H1 (cell line): ENCODE measurements at regions not wholly inside any gene's neighbourhood (a gene's known extent, or its start where the extent isn't known, plus 50 kb on each side); places are given as distances from the start of the nearest gene placed in this dataset.

Source experiments
- CTCF ChIA-PET: fragments of 300-600 bp; sonication (Branson Sonifier 250); formaldehyde crosslinking; loops from one replicate; lab custom pipeline; 2021; ENCODE audit not compliant: partially characterized antibody; lab: Charles Lee
- POLR2A ChIA-PET: fragments of 300-600 bp; sonication (Branson Sonifier 250); formaldehyde crosslinking; loops from one replicate; lab custom pipeline; 2021; ENCODE audit warnings: inconsistent platforms; ENCODE audit not compliant: partially characterized antibody; lab: Charles Lee
- DNase-seq, 2 experiments: peaks; one replicate each; pipeline versions ENCODE4 v3.0.0 to v3.0.0-alpha.2; 2010 to 2022; ENCODE audit warnings: low spot score in 2 of 2, low read depth in 1 of 2, mixed read lengths in 1 of 2
- FAIRE-seq: peaks from 2 replicates; lab custom pipeline; 2011; peaks lifted over from hg19 to GRCh38; lab: Jason Lieb, UNC
- H2AFZ ChIP-seq: 2 replicates; pipeline ENCODE4 v1.8.1; 2012; ENCODE audit warnings: low read length, inconsistent platforms
- H2AK5ac ChIP-seq: 2 replicates; pipeline ENCODE4 v1.6.1; 2013; ENCODE audit warnings: low read depth, low read length
- H2BK120ac ChIP-seq: replicated peaks from 2 replicates; pipeline ENCODE3; 2013; ENCODE audit warnings: low read depth, low read length, inconsistent platforms
- H2BK12ac ChIP-seq: 2 replicates; pipeline ENCODE4 v1.6.1; 2013; ENCODE audit warnings: low read depth, low read length
- H2BK15ac ChIP-seq: 2 replicates; pipeline ENCODE4 v1.6.1; 2013; ENCODE audit warnings: low read length
- H2BK20ac ChIP-seq: 2 replicates; pipeline ENCODE4 v1.6.1; 2013; ENCODE audit warnings: low read length
- H2BK5ac ChIP-seq: 2 replicates; pipeline ENCODE4 v1.6.1; 2013; ENCODE audit warnings: low read depth, low read length
- H3K14ac ChIP-seq: 2 replicates; pipeline ENCODE4 v1.6.1; 2013; ENCODE audit warnings: inconsistent platforms; ENCODE audit not compliant: insufficient read length
- H3K18ac ChIP-seq: 2 replicates; pipeline ENCODE4 v1.6.1; 2013; ENCODE audit warnings: low read length; ENCODE audit errors: extremely low read depth
- H3K23ac ChIP-seq: 2 replicates; pipeline ENCODE4 v1.6.1; 2013; ENCODE audit warnings: inconsistent platforms; ENCODE audit not compliant: insufficient read length
- H3K23me2 ChIP-seq: 2 replicates; pipeline ENCODE4 v1.6.1; 2013; ENCODE audit warnings: low read depth, low read length
- H3K27ac ChIP-seq: 2 replicates; pipeline ENCODE4 v1.6.1; 2011; ENCODE audit warnings: low read depth, low read length, inconsistent platforms
- H3K27me3 ChIP-seq, 4 experiments: replicated peaks in 1 of 4; 1 replicate in 1 of 4; 2 replicates in 3 of 4; pipeline versions ENCODE4 v1.6.1 to v1.8.1; 2011 to 2013; ENCODE audit warnings: low read length in 3 of 4, mild to moderate bottlenecking in 3 of 4, inconsistent platforms in 2 of 4, mixed read lengths in 2 of 4, moderate library complexity in 1 of 4; ENCODE audit not compliant: control insufficient read depth in 3 of 4, insufficient read depth in 3 of 4; ENCODE audit errors: extremely low read depth in 1 of 4
- H3K36me3 ChIP-seq, 4 experiments: 2 replicates each; pipeline versions ENCODE4 v1.6.1 to v1.8.1; 2011 to 2013; ENCODE audit warnings: mild to moderate bottlenecking in 4 of 4, low read length in 3 of 4, moderate library complexity in 2 of 4, control low read depth in 1 of 4, inconsistent platforms in 1 of 4; ENCODE audit not compliant: insufficient read depth in 4 of 4, control insufficient read depth in 2 of 4
- H3K4ac ChIP-seq: replicated peaks from 2 replicates; pipeline ENCODE3; 2013; ENCODE audit warnings: low read length, low read depth, mixed read lengths, inconsistent platforms; ENCODE audit not compliant: insufficient read length
- H3K4me1 ChIP-seq, 4 experiments: replicated peaks in 1 of 4; 1 replicate in 1 of 4; 2 replicates in 3 of 4; pipeline versions ENCODE4 v1.6.1 to v1.8.1; 2011 to 2013; ENCODE audit warnings: low read length in 3 of 4, inconsistent platforms in 2 of 4, mixed read lengths in 1 of 4; ENCODE audit not compliant: insufficient read depth in 4 of 4, control insufficient read depth in 3 of 4
- H3K4me2 ChIP-seq, 2 experiments: 2 replicates each; pipeline versions ENCODE4 v1.6.1 to v1.8.1; 2011 to 2013; ENCODE audit warnings: low read depth in 2 of 2, low read length in 2 of 2, control low read depth in 1 of 2, inconsistent platforms in 1 of 2, mild to moderate bottlenecking in 1 of 2; ENCODE audit not compliant: insufficient read depth in 1 of 2
- H3K4me3 ChIP-seq, 4 experiments: fragments of 200-600, 300-600 bp in 1 of 4; sonication (generic), shearing (Covaris generic), sonication (Bioruptor Twin) in 1 of 4; 2 replicates each; pipeline versions ENCODE4 v1.5.1 to v1.8.1; 2011 to 2016; ENCODE audit warnings: low read length in 4 of 4, low read depth in 3 of 4, control low read depth in 2 of 4, inconsistent platforms in 2 of 4, mild to moderate bottlenecking in 2 of 4, mixed read lengths in 1 of 4, moderate library complexity in 1 of 4; ENCODE audit not compliant: insufficient read depth in 2 of 4; ENCODE audit errors: extremely low read depth in 1 of 4
- H3K56ac ChIP-seq: replicated peaks from 2 replicates; pipeline ENCODE3; 2013; ENCODE audit warnings: low read depth, mild to moderate bottlenecking, mixed read lengths, low read length, inconsistent platforms; ENCODE audit not compliant: insufficient read length
- H3K79me1 ChIP-seq: 2 replicates; pipeline ENCODE4 v1.6.1; 2013; ENCODE audit warnings: low read depth, low read length, control low read depth
- H3K79me2 ChIP-seq, 2 experiments: 2 replicates each; pipeline versions ENCODE4 v1.6.1 to v1.8.1; 2012 to 2013; ENCODE audit warnings: low read length in 2 of 2, mild to moderate bottlenecking in 2 of 2, inconsistent platforms in 1 of 2; ENCODE audit not compliant: insufficient read depth in 2 of 2, control insufficient read depth in 1 of 2
- H3K9ac ChIP-seq, 4 experiments: replicated peaks in 1 of 4; 1 replicate in 1 of 4; 2 replicates in 3 of 4; pipeline versions ENCODE4 v1.6.1 to v1.8.1; 2011 to 2013; ENCODE audit warnings: low read depth in 3 of 4, low read length in 3 of 4, control low read depth in 2 of 4, mild to moderate bottlenecking in 2 of 4, moderate library complexity in 2 of 4, inconsistent platforms in 1 of 4; ENCODE audit errors: extremely low read depth in 1 of 4
- H3K9me3 ChIP-seq, 2 experiments: 2 replicates each; pipeline versions ENCODE4 v1.6.1 to v1.8.1; 2012 to 2013; ENCODE audit warnings: mild to moderate bottlenecking in 2 of 2, moderate library complexity in 2 of 2, control low read depth in 1 of 2, inconsistent platforms in 1 of 2, low read depth in 1 of 2, low read length in 1 of 2, mixed read lengths in 1 of 2; ENCODE audit not compliant: insufficient read depth in 2 of 2
- H4K20me1 ChIP-seq, 2 experiments: replicated peaks in 1 of 2; 2 replicates each; pipeline versions ENCODE3 to v1.8.1; 2011 to 2013; ENCODE audit warnings: inconsistent platforms in 2 of 2, low read length in 2 of 2, mild to moderate bottlenecking in 1 of 2; ENCODE audit not compliant: insufficient read depth in 2 of 2, control insufficient read depth in 1 of 2
- H4K5ac ChIP-seq: 2 replicates; pipeline ENCODE4 v1.6.1; 2013; ENCODE audit warnings: low read length, low read depth, mixed read lengths, inconsistent platforms; ENCODE audit not compliant: insufficient read length
- H4K8ac ChIP-seq: 2 replicates; pipeline ENCODE4 v1.8.0; 2013; ENCODE audit warnings: mild to moderate bottlenecking, moderate library complexity, low read length, inconsistent platforms; ENCODE audit not compliant: insufficient read depth; ENCODE audit errors: extremely low read depth
- H4K91ac ChIP-seq: replicated peaks from 2 replicates; pipeline ENCODE3; 2013; ENCODE audit warnings: low read length, mixed read lengths, inconsistent platforms; ENCODE audit not compliant: insufficient read length
- ASH2L ChIP-seq: fragments of 200-600, 300-600 bp; sonication (generic); IDR thresholded peaks from one replicate; pipeline ENCODE4 v1.7.1; 2017; ENCODE audit warnings: low read length
- BACH1 ChIP-seq: IDR thresholded peaks from 2 replicates; pipeline ENCODE4 v1.6.1; 2012; ENCODE audit warnings: low read length, improper control_type of control experiment
- CBX5 ChIP-seq: fragments of 300-800, 300-1000 bp; sonication (generic); IDR thresholded peaks from 2 replicates; pipeline ENCODE4 v1.7.1; 2016; ENCODE audit warnings: antibody characterized with exemption, low read length, low read depth
- EGR1 ChIP-seq: IDR thresholded peaks from 2 replicates; pipeline ENCODE4 v1.6.1; 2011; ENCODE audit warnings: low read depth, low read length, borderline replicate concordance
- GABPA ChIP-seq: IDR thresholded peaks from 2 replicates; pipeline ENCODE4 v1.6.1; 2011; ENCODE audit warnings: mild to moderate bottlenecking, low read length, moderate library complexity, borderline replicate concordance; ENCODE audit not compliant: insufficient read depth
- JUND ChIP-seq: IDR thresholded peaks from 2 replicates; pipeline ENCODE4 v1.6.1; 2011; ENCODE audit warnings: mild to moderate bottlenecking, improper control_type of control experiment, low read length
- KDM5A ChIP-seq: fragments of 200-600 bp; IDR thresholded peaks from 2 replicates; pipeline ENCODE4 v1.7.1; 2012; ENCODE audit warnings: mild to moderate bottlenecking, low read length, inconsistent platforms, mixed read lengths
- NRF1 ChIP-seq: IDR thresholded peaks from 2 replicates; pipeline ENCODE4 v1.6.1; 2011; ENCODE audit warnings: mild to moderate bottlenecking, low read depth, low read length, improper control_type of control experiment
- POLR2A ChIP-seq, 2 experiments: IDR thresholded peaks; 1 replicate in 1 of 2; 2 replicates in 1 of 2; pipeline ENCODE4 v1.6.1; 2011; ENCODE audit warnings: low read depth in 2 of 2, low read length in 2 of 2, mild to moderate bottlenecking in 2 of 2; ENCODE audit errors: control extremely low read depth in 1 of 2
- POLR2AphosphoS5 ChIP-seq: IDR thresholded peaks from 2 replicates; pipeline ENCODE4 v1.6.1; 2011; ENCODE audit warnings: low read depth, low read length
- POU5F1 ChIP-seq: IDR thresholded peaks from 2 replicates; pipeline ENCODE4 v1.6.1; 2011; ENCODE audit warnings: low read depth, mild to moderate bottlenecking, low read length, moderate library complexity
- RNF2 ChIP-seq: fragments of 200-900, 300-1000 bp; sonication (generic); IDR thresholded peaks from 2 replicates; pipeline ENCODE4 v1.7.1; 2016; ENCODE audit warnings: borderline replicate concordance, low read depth, mild to moderate bottlenecking, antibody characterized with exemption, low read length; ENCODE audit not compliant: poor library complexity, severe bottlenecking; ENCODE audit errors: missing control alignments
- SIRT6 ChIP-seq: IDR thresholded peaks from one replicate; pipeline ENCODE4 v1.7.1; 2012; ENCODE audit warnings: low read length, inconsistent platforms
- SIX5 ChIP-seq: IDR thresholded peaks from 2 replicates; pipeline ENCODE4 v1.6.1; 2011; ENCODE audit warnings: mild to moderate bottlenecking, low read depth, low read length
- SP1 ChIP-seq: IDR thresholded peaks from 2 replicates; pipeline ENCODE4 v1.6.1; 2011; ENCODE audit warnings: low read depth, low read length
- WGBS, 2 experiments: shearing (Covaris generic) in 1 of 2; methylation state at CpG; one replicate each; pipeline versions ENCODE4 v1.1.6 to v1.1.7; 2013 to 2015; ENCODE audit warnings: low lambda C conversion rate in 2 of 2, mixed read lengths in 2 of 2, inconsistent platforms in 1 of 2, low coverage in 1 of 2, missing lambda C conversion rate in 1 of 2; ENCODE audit not compliant: insufficient replicate concordance in 2 of 2, insufficient coverage in 1 of 2, insufficient read length in 1 of 2; ENCODE audit errors: extremely low coverage in 1 of 2, missing lambda C conversion rate in 1 of 2; 5-methylcytosine and 5-hydroxymethylcytosine counted together

DNA sequence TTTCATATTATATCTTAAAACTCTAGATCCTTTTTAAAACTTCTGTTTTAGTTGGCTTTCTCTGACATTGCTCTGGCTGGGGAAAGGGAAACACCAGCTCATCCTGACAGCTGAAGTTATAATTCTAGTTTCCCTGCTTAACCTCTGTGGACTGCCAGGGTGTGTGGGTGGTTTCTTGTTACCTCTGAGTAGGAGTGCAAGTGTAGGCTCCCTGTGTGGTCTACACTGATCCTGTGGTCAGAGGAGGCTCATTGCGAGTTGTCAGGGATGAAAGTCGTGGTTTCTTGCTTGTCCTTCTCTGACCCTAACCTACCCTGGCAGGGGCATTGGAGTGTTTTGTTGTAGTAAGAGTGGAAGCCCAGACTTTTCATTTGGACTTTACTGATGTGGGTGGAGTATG lies 221.0 kb downstream of the UTP18 start:
- no peak overlapping the region for H3K4me2 ChIP-seq
- H3K27ac ChIP-seq = no peak overlapping the region
- H3K79me1 ChIP-seq = no peaks in the 10 kb centered on the region
- no peak overlapping the region for H2BK12ac ChIP-seq
- no peak overlapping the region for H3K4me3 ChIP-seq
- H3K9ac ChIP-seq = no peak overlapping the region
- H3K36me3 ChIP-seq = no peaks in the 10 kb centered on the region
- no peak overlapping the region for H2BK20ac ChIP-seq
- H4K5ac ChIP-seq = no peak overlapping the region
- H4K91ac ChIP-seq = no peak overlapping the region
- peaks cover 0 to 5% of the 10 kb centered on the region in 2 experiments; a peak in 2 of 4 replicates for H3K9me3 ChIP-seq
- DNase-seq (no peak), FAIRE-seq (no peak)
- no peaks in the 10 kb centered on the region for H3K23me2 ChIP-seq
- H3K79me2 ChIP-seq = no peaks in the 10 kb centered on the region
- H4K8ac ChIP-seq = no peak overlapping the region
- no peak overlapping the region for H3K18ac ChIP-seq
- no peak overlapping the region for H3K56ac ChIP-seq
- no peak overlapping the region for H2AK5ac ChIP-seq
- H3K4ac ChIP-seq = no peak overlapping the region
- peaks cover 0 to 1% (median 0%) of the 10 kb centered on the region in 4 experiments; a peak in 1 of 7 replicates for H3K27me3 ChIP-seq
- no peaks in the 10 kb centered on the region for H4K20me1 ChIP-seq
- no peaks in the 10 kb centered on the region for H3K4me1 ChIP-seq
- ChIA-PET POLR2A (no interaction called here), CTCF (interaction anchor here (0.6 kb wide), 1 partner anchor 36 kb away, joined by 3 read pairs; no protein-coding TSS in a partner anchor)
- H2BK5ac ChIP-seq = no peak overlapping the region
- H2BK15ac ChIP-seq = no peak overlapping the region
- H3K14ac ChIP-seq = no peak overlapping the region
- H2AFZ ChIP-seq = no peak overlapping the region
- no peak overlapping the region for H3K23ac ChIP-seq
- TF ChIP-seq POLR2A (IDR thresholded peaks at IDR 0.05; ENCODE audit: control extremely low read depth in 1 of 2, low read depth in 2 of 2, low read length in 2 of 2) = no peak
- TF ChIP-seq GABPA = no peak
- TF ChIP-seq CBX5 = no peak
- no peak for TF ChIP-seq SIX5
- TF ChIP-seq JUND = no peak
- no peak for TF ChIP-seq SIRT6
- TF ChIP-seq POU5F1 = no peak
- TF ChIP-seq SP1 = no peak
- TF ChIP-seq ASH2L = no peak
- no peak for TF ChIP-seq RNF2
- no peak for TF ChIP-seq POLR2AphosphoS5
- TF ChIP-seq NRF1 = no peak
- no peak for TF ChIP-seq EGR1
- TF ChIP-seq KDM5A = no peak
- no peak for TF ChIP-seq BACH1
- WGBS, 2 experiments = 93% methylated on average over 2 of the region's 2 CpGs; no CpG with 5 or more reads in 1 of the 2 experiments
- no peak overlapping the region for H2BK120ac ChIP-seq
